ENCODE measurements at regions not wholly inside any gene's neighbourhood (a gene's known extent, or its start where the extent isn't known, plus 50 kb on each side); places are given as distances from the start of the nearest gene placed in this dataset.
A peak's percentile ranks its signal among the peaks of the same experiment; 100 is the strongest.

DNA sequence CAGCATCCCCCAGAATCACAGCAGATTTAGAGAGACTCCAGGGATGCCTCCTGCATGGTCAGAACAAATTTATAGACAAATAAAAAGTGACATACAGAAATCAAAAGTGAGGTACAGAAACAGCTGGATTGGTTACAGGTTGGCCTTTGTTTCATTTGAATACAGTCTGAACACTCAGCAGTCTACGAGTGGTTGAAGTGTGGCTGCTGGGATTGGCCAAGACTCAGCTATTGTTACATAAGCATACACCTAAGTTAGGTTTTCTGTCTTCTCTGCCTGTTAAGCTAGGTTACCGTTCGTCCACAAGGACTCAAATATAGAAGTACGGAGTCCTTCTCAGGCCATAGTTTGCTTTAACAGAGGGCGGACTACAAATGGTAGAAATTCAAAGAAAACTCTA is 262.4 kb upstream of the SLC14A2 start:
- no peak for DNase-seq

- no peak for DNase-seq
These were observed 261.7 kb upstream of the SLC14A2 start for GRCh38 chr18:45353530-45353929.

- DNase-seq, result no peak
These were observed 259.2 kb upstream of the SLC14A2 start for GRCh38 chr18:45355944-45356520.

GRCh38 chr18:45357686-45358470 is 257.4 kb upstream of the SLC14A2 start:
- DNase-seq, result no peak

- no peak for DNase-seq
These were observed 255.8 kb upstream of the SLC14A2 start for GRCh38 chr18:45359275-45360009.

- no peak for DNase-seq
These were observed 254.0 kb upstream of the SLC14A2 start for GRCh38 chr18:45361125-45361851.

- no peak for DNase-seq
These were observed 252.1 kb upstream of the SLC14A2 start for GRCh38 chr18:45363196-45363595.

GRCh38 chr18:45365835-45366234 is 249.4 kb upstream of the SLC14A2 start:
- no peak for DNase-seq

- no peak for DNase-seq
These were observed 244.8 kb upstream of the SLC14A2 start for GRCh38 chr18:45370255-45371010.

DNA sequence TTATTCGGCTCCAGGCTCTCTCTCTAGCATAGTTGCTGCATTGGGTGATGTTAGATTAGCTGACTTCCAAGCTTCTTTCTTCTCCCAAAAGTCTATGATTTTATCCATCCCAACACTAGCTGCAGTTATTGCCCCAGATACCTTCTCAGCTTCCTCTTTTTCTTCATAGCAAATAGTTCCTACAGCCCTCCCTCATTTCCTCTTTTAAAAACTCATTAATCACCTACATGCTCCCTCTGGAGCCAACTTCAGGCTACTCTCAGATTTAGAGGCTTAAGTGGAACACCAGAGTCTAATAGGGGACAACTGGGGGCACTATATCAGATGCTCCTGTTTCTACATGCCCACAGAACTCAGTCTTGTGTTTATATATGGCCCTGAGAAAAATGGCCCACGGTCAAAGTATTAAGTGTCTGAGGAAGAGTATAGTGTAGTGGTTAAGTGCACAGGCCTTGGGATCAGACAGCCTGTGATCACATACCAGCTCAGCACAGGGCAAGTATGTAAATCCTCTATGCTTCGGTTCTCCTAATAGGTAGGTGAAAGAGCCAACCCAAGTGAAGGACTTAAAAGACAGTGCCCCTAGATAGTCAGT is 241.9 kb upstream of the SLC14A2 start:
- no peak for DNase-seq

DNA sequence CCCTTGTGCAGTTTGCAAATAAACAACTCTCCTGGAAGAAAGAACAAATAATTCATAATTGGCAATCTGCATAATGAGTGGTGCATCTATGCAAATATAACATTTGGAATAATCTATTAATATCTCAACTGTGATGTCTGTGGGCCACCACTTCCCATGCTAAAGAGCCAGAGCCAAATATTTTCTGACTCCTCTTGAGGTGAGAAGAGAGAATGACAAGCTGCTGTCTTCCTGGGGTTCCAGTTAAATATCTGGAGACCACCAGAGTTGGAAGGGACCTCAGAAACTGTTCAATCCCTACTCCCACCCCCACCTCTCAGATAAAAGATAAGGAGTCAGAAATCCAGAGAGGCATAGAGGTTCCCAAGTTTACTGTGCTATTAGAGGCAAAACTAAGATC is 241.0 kb upstream of the SLC14A2 start:
- DNase-seq, result no peak

- DNase-seq, result no peak
These were observed 240.2 kb upstream of the SLC14A2 start for GRCh38 chr18:45374878-45375630.

- DNase-seq, result no peak
These were observed 239.1 kb upstream of the SLC14A2 start for GRCh38 chr18:45376193-45376592.

DNA sequence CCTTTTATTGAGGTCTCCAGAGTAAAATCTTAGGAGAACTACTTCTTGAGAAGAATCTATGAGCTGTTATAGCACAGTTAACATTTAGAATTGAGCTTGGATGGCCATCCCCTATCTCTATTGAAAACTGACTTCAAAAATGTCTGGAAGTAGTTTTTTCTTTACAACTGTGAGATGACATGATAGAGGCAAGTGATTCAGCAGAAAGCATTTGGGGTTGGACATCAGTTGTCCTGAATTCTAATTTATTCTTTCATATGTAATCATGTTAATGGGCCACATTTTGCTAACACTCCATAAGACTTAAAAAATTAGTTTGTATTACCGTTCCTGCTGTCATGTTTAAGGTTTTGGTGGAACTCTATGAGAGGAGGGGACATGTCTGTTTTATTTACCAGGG is 237.0 kb upstream of the SLC14A2 start:
- DNase-seq, result no peak

GRCh38 chr18:45378933-45379332 is 236.3 kb upstream of the SLC14A2 start:
- no peak for DNase-seq

DNA sequence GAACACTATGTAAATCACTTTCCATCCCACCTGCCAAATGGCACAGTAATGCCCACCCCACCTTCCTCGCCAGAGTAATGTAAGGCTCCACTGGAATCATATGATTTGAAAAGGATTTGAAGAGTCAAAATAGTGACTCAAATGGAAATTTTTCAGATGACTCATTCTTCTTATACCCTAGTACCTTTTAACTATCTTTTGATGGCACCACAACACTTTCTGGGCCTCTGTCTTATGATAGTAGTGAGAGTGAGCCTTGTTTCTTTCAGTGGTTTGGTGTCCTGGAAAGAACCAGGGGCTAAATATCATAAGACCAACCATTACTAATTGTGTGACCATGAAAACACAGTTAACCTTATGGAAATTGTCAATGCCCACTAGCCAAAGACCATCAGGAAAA is 235.4 kb upstream of the SLC14A2 start:
- DNase-seq, result no peak

- no peak for DNase-seq
These were observed 234.0 kb upstream of the SLC14A2 start for GRCh38 chr18:45381282-45381681.

DNA sequence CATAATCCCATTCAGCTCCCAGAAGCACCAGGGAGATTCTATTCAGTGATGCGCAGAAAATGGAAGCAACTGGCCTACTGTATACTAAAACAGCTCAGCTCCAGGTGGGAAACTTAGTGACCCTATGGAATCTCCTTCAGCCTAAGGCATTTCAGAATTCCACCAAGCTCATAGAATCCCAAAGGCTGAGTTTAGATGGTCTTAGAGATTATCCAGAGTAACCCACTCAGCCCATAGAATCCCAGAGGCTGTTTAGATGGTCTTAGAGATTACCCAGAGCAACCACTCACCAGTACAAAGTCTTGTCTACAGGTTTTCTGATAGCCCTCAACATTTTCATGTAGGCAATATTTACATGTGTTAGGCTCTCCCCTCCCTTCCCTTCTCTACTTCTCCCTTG is 232.0 kb upstream of the SLC14A2 start:
- no peak for DNase-seq

- DNase-seq, result peak; percentile 66
These were observed 230.9 kb upstream of the SLC14A2 start for GRCh38 chr18:45384137-45384961.

- no peak for DNase-seq
These were observed 230.3 kb upstream of the SLC14A2 start for GRCh38 chr18:45384962-45385315.

All from activated effector memory CD4-positive, alpha-beta T cell treated with anti-CD3 and anti-CD28 coated beads, Interleukin-2, amount 50 U/mL, for 16 hours (primary cell).